ENCODE measurements at regions not wholly inside any gene's neighbourhood (a gene's known extent, or its start where the extent isn't known, plus 50 kb on each side); places are given as distances from the start of the nearest gene placed in this dataset.

GRCh38 chr7:55623617-55624016 lies 51.3 kb upstream of the VOPP1 start:
- no peak for DNase-seq

- no peak for DNase-seq
Observed at GRCh38 chr7:55622241-55622640, 49.9 kb upstream of the VOPP1 start.

Measured in NCI-H2171 (cell line).